IPS DF 6.9 (cell line): ENCODE measurements at regions not wholly inside any gene's neighbourhood (a gene's known extent, or its start where the extent isn't known, plus 50 kb on each side); places are given as distances from the start of the nearest gene placed in this dataset.

Source experiments
- DNase-seq: peaks from one replicate; pipeline ENCODE4 v3.0.0-alpha.2; 2013; ENCODE audit warnings: low read depth, low spot score
- H3K27ac ChIP-seq: one replicate; pipeline ENCODE4 v1.5.1; 2013; ENCODE audit warnings: low read length, control low read depth
- H3K27me3 ChIP-seq: 2 replicates; pipeline ENCODE4 v1.6.1; 2013; ENCODE audit warnings: mild to moderate bottlenecking, low read length; ENCODE audit not compliant: control insufficient read depth, insufficient read depth
- H3K36me3 ChIP-seq: 2 replicates; pipeline ENCODE4 v1.6.1; 2013; ENCODE audit warnings: low read length; ENCODE audit not compliant: control insufficient read depth, insufficient read depth
- H3K4me1 ChIP-seq: 2 replicates; pipeline ENCODE4 v1.6.1; 2013; ENCODE audit warnings: low read length; ENCODE audit not compliant: control insufficient read depth, insufficient read depth
- H3K4me3 ChIP-seq: 2 replicates; pipeline ENCODE4 v1.5.1; 2013; ENCODE audit warnings: mild to moderate bottlenecking, low read length
- H3K9me3 ChIP-seq: 2 replicates; pipeline ENCODE4 v1.6.1; 2013; ENCODE audit warnings: low read length, inconsistent platforms; ENCODE audit not compliant: control insufficient read depth, insufficient read depth
- WGBS: extraction: QIAGEN DNeasy Blood & Tissue Kit; methylation state at CpG from one replicate; pipeline ENCODE4 v1.1.7; 2013; ENCODE audit warnings: mixed read lengths, missing lambda C conversion rate; ENCODE audit not compliant: insufficient read length, insufficient coverage; 5-methylcytosine and 5-hydroxymethylcytosine counted together

DNA sequence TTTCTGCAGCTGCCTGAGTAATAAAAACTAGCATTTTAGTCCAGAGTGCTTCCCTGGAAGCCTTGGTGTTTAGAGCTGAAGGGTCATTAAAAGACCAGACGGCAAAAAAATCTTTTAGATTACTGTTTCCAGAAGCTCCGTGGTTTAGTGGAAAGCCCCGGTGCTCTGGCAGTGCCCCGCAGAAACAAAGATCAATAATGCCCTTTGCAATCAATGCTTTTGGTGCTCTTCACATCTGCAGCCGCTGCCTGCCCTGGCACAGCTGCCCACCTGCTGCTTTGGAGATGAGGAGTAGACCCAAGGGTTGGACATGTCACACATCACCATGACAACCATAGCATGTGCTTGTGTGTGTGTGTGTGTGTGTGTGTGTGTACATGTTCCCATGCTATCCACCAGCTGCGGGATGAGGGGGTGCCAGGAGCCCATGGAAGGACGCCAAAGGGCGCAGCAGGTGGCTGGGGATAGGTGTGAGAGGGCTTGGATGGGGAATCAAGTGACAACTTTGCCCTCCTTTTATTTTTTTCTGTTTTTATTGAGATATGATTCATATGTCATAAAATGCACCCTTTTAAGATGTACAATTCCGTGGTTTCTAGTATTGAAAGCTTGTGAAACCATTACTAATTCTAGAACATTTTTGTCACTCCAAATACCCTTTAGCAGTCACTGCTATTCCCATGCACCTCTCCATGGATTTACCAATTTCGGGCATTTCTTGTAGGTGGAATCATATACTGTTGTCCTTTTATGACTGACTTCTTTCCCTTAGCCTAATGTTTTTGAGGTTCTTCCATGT lies 75.7 kb upstream of the KLHL25 start:
- no peak for DNase-seq
- Histone ChIP-seq H3K9me3 (no peaks in the 10 kb centered on the region), H3K36me3 (no peaks in the 10 kb centered on the region), H3K27me3 (no peaks in the 10 kb centered on the region), H3K27ac (no peak overlapping the region), H3K4me3 (no peak overlapping the region), H3K4me1 (no peaks in the 10 kb centered on the region)
- WGBS = no CpG with 5 or more reads among the region's 10 CpGs

DNA sequence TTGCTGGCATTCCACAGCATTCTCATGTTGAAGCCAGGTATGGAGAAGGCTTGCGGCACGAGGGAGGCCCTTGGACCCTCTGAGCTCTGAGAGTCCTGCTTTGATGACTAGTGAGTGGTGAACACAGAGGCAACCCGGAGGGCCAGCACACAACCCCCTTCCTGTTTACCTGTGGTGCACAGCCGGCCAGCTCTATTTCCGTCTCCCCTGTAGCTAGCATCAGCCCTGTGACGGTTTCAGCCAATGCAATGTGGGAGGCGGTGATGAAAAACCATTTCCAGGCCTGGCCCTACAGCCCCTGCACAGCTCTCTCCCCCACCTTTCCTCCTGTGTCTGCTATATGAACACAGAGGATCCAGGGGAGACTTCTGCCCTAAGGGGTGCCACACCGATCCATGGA lies 76.8 kb upstream of the KLHL25 start:
- Histone ChIP-seq H3K4me1 (0 out of 2 replicates have a peak, but pooled peaks cover 1% of the 10 kb centered on the region), H3K4me3 (no peak overlapping the region), H3K36me3 (no peaks in the 10 kb centered on the region), H3K27me3 (no peaks in the 10 kb centered on the region), H3K27ac (no peak overlapping the region), H3K9me3 (no peaks in the 10 kb centered on the region)
- WGBS = no CpG with 5 or more reads among the region's 8 CpGs
- no peak for DNase-seq

- Histone ChIP-seq H3K4me3 (no peak overlapping the region), H3K9me3 (no peaks in the 10 kb centered on the region), H3K27me3 (no peaks in the 10 kb centered on the region), H3K4me1 (0 out of 2 replicates have a peak, but pooled peaks cover 1% of the 10 kb centered on the region), H3K27ac (no peak overlapping the region), H3K36me3 (no peaks in the 10 kb centered on the region)
- no CpG with 5 or more reads among the region's 5 CpGs for WGBS
- no peak for DNase-seq
These were observed 77.4 kb upstream of the KLHL25 start for GRCh38 chr15:85872125-85872524.

GRCh38 chr15:85874236-85874635 lies 79.5 kb upstream of the KLHL25 start:
- no peaks in the 10 kb centered on the region for H3K36me3 ChIP-seq

GRCh38 chr15:85875756-85876155 lies 81.0 kb upstream of the KLHL25 start:
- DNase-seq = no peak
- Histone ChIP-seq H3K36me3 (no peaks in the 10 kb centered on the region), H3K4me3 (no peak overlapping the region), H3K4me1 (peaks cover 1% of the 10 kb centered on the region; the same call in 1 of the 2 replicates), H3K27me3 (no peaks in the 10 kb centered on the region), H3K9me3 (no peaks in the 10 kb centered on the region), H3K27ac (no peak overlapping the region)
- WGBS = no CpG with 5 or more reads among the region's 2 CpGs

More at GRCh38 chr15:85874236-85874635, 79.5 kb upstream of the KLHL25 start:
- H3K4me3 ChIP-seq = no peak overlapping the region
- H3K4me1 ChIP-seq = 0 out of 2 replicates have a peak, but pooled peaks cover 1% of the 10 kb centered on the region
- no peak overlapping the region for H3K27ac ChIP-seq
- no peak for DNase-seq
- H3K9me3 ChIP-seq = no peaks in the 10 kb centered on the region
- WGBS = no CpG with 5 or more reads among the region's 2 CpGs
- H3K27me3 ChIP-seq = no peaks in the 10 kb centered on the region

GRCh38 chr15:85878828-85879225 lies 84.1 kb upstream of the KLHL25 start:
- Histone ChIP-seq H3K4me3 (no peak overlapping the region), H3K4me1 (peaks cover 1% of the 10 kb centered on the region; the same call in 1 of the 2 replicates), H3K27ac (no peak overlapping the region), H3K27me3 (no peaks in the 10 kb centered on the region), H3K9me3 (no peaks in the 10 kb centered on the region), H3K36me3 (no peaks in the 10 kb centered on the region)
- no CpG with 5 or more reads among the region's 3 CpGs for WGBS
- DNase-seq = no peak

GRCh38 chr15:85879334-85880163 lies 84.8 kb upstream of the KLHL25 start:
- Histone ChIP-seq H3K4me1 (peaks cover 1% of the 10 kb centered on the region; the same call in 1 of the 2 replicates), H3K27ac (no peak overlapping the region), H3K4me3 (no peak overlapping the region), H3K27me3 (no peaks in the 10 kb centered on the region), H3K9me3 (no peaks in the 10 kb centered on the region), H3K36me3 (no peaks in the 10 kb centered on the region)
- no CpG with 5 or more reads among the region's 20 CpGs for WGBS
- no peak for DNase-seq

- H3K4me3 ChIP-seq = no peak overlapping the region
- WGBS = no CpG with 5 or more reads among the region's 7 CpGs
- peaks cover 1% of the 10 kb centered on the region; the same call in 1 of the 2 replicates for H3K4me1 ChIP-seq
- H3K27me3 ChIP-seq = no peaks in the 10 kb centered on the region
- no peak overlapping the region for H3K27ac ChIP-seq
- no peaks in the 10 kb centered on the region for H3K36me3 ChIP-seq
- DNase-seq = no peak
- no peaks in the 10 kb centered on the region for H3K9me3 ChIP-seq
These were observed 85.9 kb upstream of the KLHL25 start for GRCh38 chr15:85880501-85881190.

- DNase-seq = no peak
- Histone ChIP-seq H3K27ac (no peak overlapping the region), H3K9me3 (no peaks in the 10 kb centered on the region), H3K4me1 (no peaks in the 10 kb centered on the region), H3K27me3 (no peaks in the 10 kb centered on the region), H3K4me3 (no peak overlapping the region), H3K36me3 (no peaks in the 10 kb centered on the region)
- no CpG with 5 or more reads among the region's 8 CpGs for WGBS
These were observed 91.6 kb upstream of the KLHL25 start for GRCh38 chr15:85886309-85886811.
